Pons (tissue), 1 donor: ENCODE measurements at regions not wholly inside any gene's neighbourhood (a gene's known extent, or its start where the extent isn't known, plus 50 kb on each side); places are given as distances from the start of the nearest gene placed in this dataset.

Experiments
- DNase-seq: peaks from one replicate; pipeline ENCODE4 v3.0.0-alpha.2; 2016; ENCODE audit warnings: low spot score

GRCh38 chr18:26700728-26701127, 152.4 kb upstream of the KCTD1 start:
- DNase-seq: no peak

- DNase-seq: no peak
Observed at GRCh38 chr18:26700201-26700600, 151.8 kb upstream of the KCTD1 start.

- DNase-seq: no peak
Observed at GRCh38 chr18:26697186-26697884, 149.0 kb upstream of the KCTD1 start.

- no peak for DNase-seq
Observed at GRCh38 chr18:26696786-26697185, 148.4 kb upstream of the KCTD1 start.

GRCh38 chr18:26696308-26696707, 148.0 kb upstream of the KCTD1 start:
- DNase-seq: no peak

GRCh38 chr18:26689226-26689879, 141.0 kb upstream of the KCTD1 start:
- DNase-seq: no peak

- DNase-seq: no peak
Observed at GRCh38 chr18:26686532-26686931, 138.2 kb upstream of the KCTD1 start.

- peak; percentile 7 for DNase-seq
Observed at GRCh38 chr18:26685438-26686157, 137.2 kb upstream of the KCTD1 start.

GRCh38 chr18:26677957-26678356, 129.6 kb upstream of the KCTD1 start:
- DNase-seq: no peak

GRCh38 chr18:26667046-26667445, 118.7 kb upstream of the KCTD1 start:
- no peak for DNase-seq

- DNase-seq: no peak
Observed at GRCh38 chr18:26662996-26663395, 114.6 kb upstream of the KCTD1 start.

GRCh38 chr18:26657631-26658581, 109.6 kb upstream of the KCTD1 start:
- DNase-seq: peak; percentile 8

- DNase-seq: peak; percentile 69
Observed at GRCh38 chr18:26656944-26657536, 108.7 kb upstream of the KCTD1 start.

GRCh38 chr18:26656431-26656943, 108.1 kb upstream of the KCTD1 start:
- DNase-seq: no peak

- peak; percentile 48 for DNase-seq
Observed at GRCh38 chr18:26655525-26656430, 107.4 kb upstream of the KCTD1 start.

- peak; percentile 57 for DNase-seq
Observed at GRCh38 chr18:26654616-26655524, 106.5 kb upstream of the KCTD1 start.

- DNase-seq: peak; percentile 50
Observed at GRCh38 chr18:26653943-26654615, 105.7 kb upstream of the KCTD1 start.

GRCh38 chr18:26652501-26652900, 104.1 kb upstream of the KCTD1 start:
- no peak for DNase-seq
